GM19397 (cell line): ENCODE measurements at regions not wholly inside any gene's neighbourhood (a gene's known extent, or its start where the extent isn't known, plus 50 kb on each side); places are given as distances from the start of the nearest gene placed in this dataset.
"Not testable (repeated sequence)": the region's sequence is repeated elsewhere in the genome, so short reads cannot be mapped to it uniquely, and the experiment has no call there.

Source experiments
- ATAC-seq: cut with Tn5 transposase; IDR thresholded peaks from one replicate; pipeline ENCODE4 v1.9.1; 2021; ENCODE audit warnings: mild to moderate bottlenecking, moderate library complexity; ENCODE audit not compliant: unreplicated experiment

DNA sequence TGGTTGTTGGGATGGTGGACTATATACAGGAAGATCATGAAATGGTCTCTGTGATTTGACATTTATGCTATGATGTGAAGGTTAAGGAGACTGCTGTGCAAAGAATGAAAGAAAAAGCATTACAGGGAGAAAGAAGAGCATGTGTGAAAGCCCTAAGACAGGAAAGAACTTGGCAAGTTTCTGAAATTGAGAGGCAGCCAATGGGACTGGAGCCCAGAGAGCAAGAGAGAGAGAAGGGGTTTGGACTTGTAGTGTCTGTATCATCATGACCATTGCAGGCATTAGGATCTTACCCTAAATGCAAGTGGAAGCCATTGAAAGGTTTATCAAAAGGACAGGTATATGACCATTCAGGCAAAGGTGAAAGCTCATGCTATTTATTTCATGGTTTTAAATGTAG lies 147.1 kb downstream of the NAA11 start:
- ATAC-seq, result no peak

DNA sequence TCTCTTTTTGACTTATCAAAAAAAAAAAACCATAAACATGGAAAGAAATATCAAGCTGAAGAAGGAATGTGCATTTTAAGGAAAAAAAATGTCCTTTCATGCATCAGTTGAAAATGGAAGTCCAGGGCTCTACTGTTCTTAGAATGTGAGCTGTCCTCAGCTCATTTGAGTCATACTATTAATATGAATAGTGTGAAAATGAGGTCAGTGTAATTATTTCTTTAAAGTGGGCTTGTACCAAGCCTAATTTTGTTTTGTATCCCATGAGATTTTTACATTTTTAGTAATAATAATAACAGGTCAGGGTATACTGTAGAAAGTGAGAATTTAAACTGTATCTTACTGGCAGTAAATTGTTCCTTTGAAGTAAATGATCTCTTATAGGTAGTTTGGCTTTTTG lies 148.5 kb downstream of the NAA11 start:
- ATAC-seq, result no peak

DNA sequence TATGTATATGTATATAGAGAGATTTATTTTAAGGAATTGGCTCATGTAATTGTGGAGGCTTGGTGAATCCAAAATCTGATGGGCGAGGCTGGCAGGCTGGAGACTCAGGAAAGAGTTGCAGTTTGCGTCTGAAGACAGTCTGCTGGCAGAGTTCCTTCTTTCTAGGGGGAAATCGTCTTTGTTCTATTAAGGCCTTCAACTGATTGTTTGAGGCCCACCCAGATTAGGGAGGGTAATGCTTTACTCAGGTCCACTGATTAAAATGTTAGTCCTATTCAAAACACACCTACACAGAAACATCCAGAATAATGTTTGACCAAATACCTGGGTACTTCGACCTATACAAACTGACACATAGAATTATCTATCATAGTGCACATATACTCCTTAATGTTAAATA lies 149.5 kb downstream of the NAA11 start:
- ATAC-seq, result no peak

DNA sequence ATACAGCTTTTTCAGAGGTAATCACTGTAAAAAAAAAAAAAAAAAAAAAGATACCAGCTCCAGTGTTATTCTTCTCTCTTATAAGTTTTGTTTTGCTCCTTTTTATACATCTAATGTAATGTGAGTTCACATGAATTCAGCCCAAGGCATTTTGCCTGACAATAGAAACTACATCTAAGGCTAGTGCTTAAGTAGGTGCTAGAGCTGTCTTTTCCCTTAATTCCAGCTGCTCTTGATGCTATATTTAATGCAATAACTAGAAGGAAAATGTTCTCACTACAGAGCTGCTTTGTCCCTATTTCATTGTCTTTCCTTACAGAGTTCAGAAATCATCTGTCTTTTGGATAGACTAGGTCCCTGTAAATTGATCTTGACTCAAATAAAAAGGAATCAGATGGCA lies 150.1 kb downstream of the NAA11 start:
- ATAC-seq, result no peak

- no peak for ATAC-seq
Measured at GRCh38 chr4:79174490-79175252, 151.2 kb downstream of the NAA11 start.

- no peak for ATAC-seq
Measured at GRCh38 chr4:79173186-79173585, 152.7 kb downstream of the NAA11 start.

- no peak for ATAC-seq
Measured at GRCh38 chr4:79170077-79170476, 155.8 kb downstream of the NAA11 start.

DNA sequence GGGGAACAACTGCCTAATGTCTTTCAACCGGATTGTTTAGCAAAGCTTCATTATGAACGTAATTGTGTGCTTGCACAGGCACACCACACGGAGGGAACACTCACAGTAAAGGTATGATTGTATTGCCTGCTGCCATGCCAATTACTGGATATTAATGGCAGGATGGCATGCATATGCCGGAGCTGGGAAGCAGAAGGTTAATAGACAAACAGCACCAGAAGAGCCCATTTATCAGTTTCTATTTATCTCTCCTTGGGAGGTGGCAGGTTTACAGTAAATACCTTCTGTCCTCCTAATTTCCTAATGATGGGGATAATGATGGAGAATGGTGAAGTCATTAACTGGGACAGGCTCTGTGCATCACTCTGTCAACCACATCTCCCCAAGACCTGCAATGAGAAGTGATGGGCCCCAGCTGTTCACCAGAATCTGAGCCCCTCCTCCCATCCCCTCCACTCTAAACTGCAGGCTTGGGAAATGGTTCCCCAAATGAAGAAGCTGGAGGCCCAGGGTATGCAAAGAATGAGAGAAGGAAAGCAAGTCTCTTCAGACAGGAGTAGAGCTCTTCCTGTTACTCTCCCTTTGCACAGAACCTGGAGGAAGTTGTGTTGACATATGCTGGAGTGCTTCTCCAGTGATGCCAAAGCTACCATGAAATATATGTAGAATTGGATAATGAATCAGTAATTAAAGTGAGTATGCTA lies 160.8 kb downstream of the NAA11 start:
- ATAC-seq, result no peak

- no peak for ATAC-seq
Measured at GRCh38 chr4:79163981-79164490, 161.8 kb downstream of the NAA11 start.

GRCh38 chr4:79160962-79161361 lies 164.9 kb downstream of the NAA11 start:
- no peak for ATAC-seq

DNA sequence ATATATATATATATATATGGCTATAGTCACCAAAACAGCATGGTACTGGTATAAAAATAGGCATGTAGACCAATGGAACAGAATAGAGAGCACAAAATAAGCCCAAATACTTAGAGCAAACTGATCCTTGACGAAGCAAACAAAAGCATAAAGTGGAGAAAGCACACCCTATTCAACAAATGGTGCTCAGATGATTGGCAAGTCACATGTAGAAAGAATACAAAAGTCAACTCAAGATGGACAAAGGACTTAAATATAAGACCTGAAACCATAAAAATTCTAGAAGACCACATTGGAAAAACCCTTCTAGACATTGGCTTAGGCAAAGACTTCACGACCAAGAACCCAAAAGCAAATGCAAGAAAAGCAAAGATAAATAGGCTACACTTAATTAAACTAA lies 167.2 kb downstream of the NAA11 start:
- ATAC-seq, result not testable (repeated sequence)

DNA sequence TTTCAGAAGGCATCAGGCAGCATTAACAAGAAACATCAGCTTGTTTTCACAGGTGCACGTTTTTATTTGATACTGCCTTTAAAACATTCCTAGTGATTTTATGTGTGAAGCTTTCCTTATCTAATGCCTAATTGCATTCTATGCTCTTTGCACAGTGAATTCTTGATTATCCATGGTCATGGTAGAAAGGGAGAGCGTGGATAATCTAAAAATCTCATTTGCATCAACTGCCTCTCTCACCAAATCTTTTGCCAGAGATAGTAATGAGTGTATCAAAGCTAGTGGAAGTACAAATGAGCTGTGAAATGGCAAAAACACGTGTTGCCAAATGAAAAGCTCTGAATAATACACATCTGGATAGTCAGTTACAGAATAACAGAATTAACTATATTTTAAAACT lies 170.5 kb downstream of the NAA11 start:
- no peak for ATAC-seq

DNA sequence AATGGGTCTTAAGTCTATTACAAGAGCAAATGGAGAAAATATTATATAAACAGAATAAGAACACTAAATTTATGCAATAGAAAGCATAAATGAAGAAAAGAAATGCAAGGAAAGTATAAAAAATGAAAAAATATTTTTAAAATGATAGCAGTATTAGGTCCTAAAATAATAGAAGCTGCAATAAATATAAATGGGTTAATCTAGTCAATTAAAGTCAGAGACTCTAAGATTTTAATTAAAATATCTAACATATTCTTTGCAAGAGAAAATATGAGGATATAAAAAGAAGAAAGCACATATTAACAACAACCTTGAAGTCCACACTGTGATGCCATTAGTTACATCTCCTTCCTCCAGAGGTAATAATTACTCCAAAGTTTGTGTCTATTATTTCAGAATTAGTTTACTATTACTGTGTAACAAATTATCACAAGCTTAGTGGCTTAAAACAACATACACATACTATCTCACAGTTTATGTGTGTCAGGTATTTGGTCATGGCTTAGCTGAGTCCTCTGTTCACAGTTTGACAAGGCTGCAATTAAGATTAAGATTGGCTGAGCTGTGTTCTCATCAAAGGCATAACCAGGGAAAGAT lies 174.9 kb downstream of the NAA11 start:
- ATAC-seq, result no peak

GRCh38 chr4:79148369-79148768 lies 177.5 kb downstream of the NAA11 start:
- ATAC-seq, result no peak

GRCh38 chr4:79147251-79147650 lies 178.6 kb downstream of the NAA11 start:
- no peak for ATAC-seq

GRCh38 chr4:79141530-79141929 lies 184.3 kb downstream of the NAA11 start:
- ATAC-seq, result no peak

- ATAC-seq, result no peak
Measured at GRCh38 chr4:79134767-79135166, 191.1 kb downstream of the NAA11 start.

- ATAC-seq, result no peak
Measured at GRCh38 chr4:79132826-79133225, 193.0 kb downstream of the NAA11 start.

- ATAC-seq, result no peak
Measured at GRCh38 chr4:79121875-79122358, 182.7 kb upstream of the PAQR3 start.

DNA sequence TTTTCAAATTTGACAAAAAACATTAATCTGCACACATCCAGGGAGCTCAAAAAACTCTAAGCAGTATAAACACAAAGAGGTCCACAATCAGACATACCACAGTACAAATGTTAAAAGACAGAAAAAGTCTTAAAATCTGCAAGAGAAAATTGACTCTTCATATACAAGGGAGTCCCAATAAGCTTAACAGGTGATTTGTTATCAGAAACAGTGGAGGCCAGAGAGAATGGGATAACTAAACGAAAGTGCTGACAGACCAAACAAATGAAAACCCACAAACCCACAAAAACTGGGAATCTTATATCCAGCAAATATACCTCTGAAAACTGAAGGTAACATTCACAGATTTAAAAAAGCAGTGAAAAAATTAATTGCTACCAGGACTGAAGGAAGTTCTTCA lies 182.0 kb upstream of the PAQR3 start:
- ATAC-seq, result no peak

DNA sequence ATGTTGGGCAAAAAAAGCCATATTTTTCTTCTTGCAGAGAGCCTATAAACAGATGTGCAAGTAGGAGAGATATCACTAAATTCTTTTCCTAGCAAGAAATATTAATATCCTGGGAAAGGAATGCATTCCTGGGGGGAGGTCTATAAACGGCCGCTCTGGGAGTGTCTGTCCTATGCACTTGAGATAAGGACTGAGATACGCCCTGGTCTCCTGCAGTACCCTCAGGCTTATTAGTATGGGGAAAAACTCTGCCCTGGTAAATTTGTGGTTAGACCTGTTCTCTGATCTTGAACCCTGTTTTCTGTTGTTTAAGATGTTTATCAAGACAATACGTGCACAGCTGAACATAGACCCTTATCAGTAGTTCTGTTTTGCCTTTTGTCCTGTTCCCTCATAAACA lies 177.8 kb upstream of the PAQR3 start:
- not testable (repeated sequence) for ATAC-seq

DNA sequence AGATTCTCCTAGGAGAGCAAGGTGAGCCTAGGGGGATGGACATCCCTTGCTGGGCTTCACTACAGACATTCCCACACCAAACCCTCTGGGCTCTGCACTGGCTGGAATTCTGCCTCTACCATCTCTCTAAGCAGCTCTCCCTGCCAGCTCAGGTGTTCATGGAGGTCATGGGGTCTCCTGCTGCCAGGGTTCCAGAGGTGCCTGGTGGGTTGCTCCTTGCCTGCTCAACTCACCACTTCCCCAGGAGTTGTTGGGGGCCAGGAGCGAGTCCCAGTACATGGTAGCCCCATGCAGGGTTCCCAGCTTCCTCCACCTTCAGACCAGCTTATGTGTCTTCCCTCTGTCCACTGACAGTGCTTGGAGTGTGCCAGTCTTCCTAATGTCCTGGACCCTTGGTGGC lies 167.8 kb upstream of the PAQR3 start:
- ATAC-seq, result no peak
